ENCODE measurements at regions not wholly inside any gene's neighbourhood (a gene's known extent, or its start where the extent isn't known, plus 50 kb on each side); places are given as distances from the start of the nearest gene placed in this dataset.

DNA sequence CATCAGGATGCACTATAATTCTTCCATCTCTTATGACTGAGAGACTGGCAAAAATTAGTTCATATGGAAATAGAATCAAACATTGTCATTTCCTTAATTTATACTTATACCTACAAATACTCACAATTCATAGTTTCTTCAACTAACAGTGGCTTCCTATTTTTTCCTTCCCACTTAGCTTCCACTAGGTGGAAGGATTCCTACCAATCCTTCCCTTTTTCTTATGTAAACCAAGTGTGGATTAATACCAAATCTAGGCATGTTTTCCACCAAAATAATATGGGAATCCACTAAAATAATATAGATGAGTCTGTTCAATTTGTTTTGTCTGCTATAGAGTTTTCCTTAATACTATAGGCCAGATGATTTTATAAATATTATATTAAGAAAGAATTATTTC is 1537.1 kb downstream of the PLA2G4A start:
- TF ChIP-seq, protein P1, sequence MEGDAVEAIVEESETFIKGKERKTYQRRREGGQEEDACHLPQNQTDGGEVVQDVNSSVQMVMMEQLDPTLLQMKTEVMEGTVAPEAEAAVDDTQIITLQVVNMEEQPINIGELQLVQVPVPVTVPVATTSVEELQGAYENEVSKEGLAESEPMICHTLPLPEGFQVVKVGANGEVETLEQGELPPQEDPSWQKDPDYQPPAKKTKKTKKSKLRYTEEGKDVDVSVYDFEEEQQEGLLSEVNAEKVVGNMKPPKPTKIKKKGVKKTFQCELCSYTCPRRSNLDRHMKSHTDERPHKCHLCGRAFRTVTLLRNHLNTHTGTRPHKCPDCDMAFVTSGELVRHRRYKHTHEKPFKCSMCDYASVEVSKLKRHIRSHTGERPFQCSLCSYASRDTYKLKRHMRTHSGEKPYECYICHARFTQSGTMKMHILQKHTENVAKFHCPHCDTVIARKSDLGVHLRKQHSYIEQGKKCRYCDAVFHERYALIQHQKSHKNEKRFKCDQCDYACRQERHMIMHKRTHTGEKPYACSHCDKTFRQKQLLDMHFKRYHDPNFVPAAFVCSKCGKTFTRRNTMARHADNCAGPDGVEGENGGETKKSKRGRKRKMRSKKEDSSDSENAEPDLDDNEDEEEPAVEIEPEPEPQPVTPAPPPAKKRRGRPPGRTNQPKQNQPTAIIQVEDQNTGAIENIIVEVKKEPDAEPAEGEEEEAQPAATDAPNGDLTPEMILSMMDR (IDR thresholded peaks at IDR 0.05) = no peak
- TF ChIP-seq EP300 (IDR thresholded peaks at IDR 0.05) (no peak), RFX5 (IDR thresholded peaks at IDR 0.05) (no peak), CHD2 (IDR thresholded peaks at IDR 0.05; ENCODE audit: low read length, partially characterized antibody) (no peak), MAFK (IDR thresholded peaks at IDR 0.05; ENCODE audit: partially characterized antibody) (no peak)
- TF ChIP-seq, protein P2, sequence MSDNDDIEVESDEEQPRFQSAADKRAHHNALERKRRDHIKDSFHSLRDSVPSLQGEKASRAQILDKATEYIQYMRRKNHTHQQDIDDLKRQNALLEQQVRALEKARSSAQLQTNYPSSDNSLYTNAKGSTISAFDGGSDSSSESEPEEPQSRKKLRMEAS (IDR thresholded peaks at IDR 0.05) = no peak
- TF ChIP-seq, protein P3, sequence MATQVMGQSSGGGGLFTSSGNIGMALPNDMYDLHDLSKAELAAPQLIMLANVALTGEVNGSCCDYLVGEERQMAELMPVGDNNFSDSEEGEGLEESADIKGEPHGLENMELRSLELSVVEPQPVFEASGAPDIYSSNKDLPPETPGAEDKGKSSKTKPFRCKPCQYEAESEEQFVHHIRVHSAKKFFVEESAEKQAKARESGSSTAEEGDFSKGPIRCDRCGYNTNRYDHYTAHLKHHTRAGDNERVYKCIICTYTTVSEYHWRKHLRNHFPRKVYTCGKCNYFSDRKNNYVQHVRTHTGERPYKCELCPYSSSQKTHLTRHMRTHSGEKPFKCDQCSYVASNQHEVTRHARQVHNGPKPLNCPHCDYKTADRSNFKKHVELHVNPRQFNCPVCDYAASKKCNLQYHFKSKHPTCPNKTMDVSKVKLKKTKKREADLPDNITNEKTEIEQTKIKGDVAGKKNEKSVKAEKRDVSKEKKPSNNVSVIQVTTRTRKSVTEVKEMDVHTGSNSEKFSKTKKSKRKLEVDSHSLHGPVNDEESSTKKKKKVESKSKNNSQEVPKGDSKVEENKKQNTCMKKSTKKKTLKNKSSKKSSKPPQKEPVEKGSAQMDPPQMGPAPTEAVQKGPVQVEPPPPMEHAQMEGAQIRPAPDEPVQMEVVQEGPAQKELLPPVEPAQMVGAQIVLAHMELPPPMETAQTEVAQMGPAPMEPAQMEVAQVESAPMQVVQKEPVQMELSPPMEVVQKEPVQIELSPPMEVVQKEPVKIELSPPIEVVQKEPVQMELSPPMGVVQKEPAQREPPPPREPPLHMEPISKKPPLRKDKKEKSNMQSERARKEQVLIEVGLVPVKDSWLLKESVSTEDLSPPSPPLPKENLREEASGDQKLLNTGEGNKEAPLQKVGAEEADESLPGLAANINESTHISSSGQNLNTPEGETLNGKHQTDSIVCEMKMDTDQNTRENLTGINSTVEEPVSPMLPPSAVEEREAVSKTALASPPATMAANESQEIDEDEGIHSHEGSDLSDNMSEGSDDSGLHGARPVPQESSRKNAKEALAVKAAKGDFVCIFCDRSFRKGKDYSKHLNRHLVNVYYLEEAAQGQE (IDR thresholded peaks at IDR 0.05) = no peak

Measured in A549 (cell line).